Gastroesophageal sphincter (tissue), 3 donors: ENCODE measurements at regions not wholly inside any gene's neighbourhood (a gene's known extent, or its start where the extent isn't known, plus 50 kb on each side); places are given as distances from the start of the nearest gene placed in this dataset.

Experiments used
- EP300 ChIP-seq: sonication (generic); formaldehyde crosslinking; IDR thresholded peaks from one replicate; pipeline ENCODE4 v1.6.1; 2017; ENCODE audit warnings: antibody characterized with exemption, mild to moderate bottlenecking
- TF ChIP-seq, protein P1 (sequence below), 4 experiments: fragments of 200-600 bp in 2 of 4; fragments of 450-650 bp in 2 of 4; sonication (generic) in 1 of 4; IDR thresholded peaks; one replicate each; pipeline ENCODE4 v1.5.1; 2017 to 2019; ENCODE audit warnings: antibody characterized with exemption in 4 of 4, mild to moderate bottlenecking in 2 of 4, moderate library complexity in 2 of 4

DNA sequence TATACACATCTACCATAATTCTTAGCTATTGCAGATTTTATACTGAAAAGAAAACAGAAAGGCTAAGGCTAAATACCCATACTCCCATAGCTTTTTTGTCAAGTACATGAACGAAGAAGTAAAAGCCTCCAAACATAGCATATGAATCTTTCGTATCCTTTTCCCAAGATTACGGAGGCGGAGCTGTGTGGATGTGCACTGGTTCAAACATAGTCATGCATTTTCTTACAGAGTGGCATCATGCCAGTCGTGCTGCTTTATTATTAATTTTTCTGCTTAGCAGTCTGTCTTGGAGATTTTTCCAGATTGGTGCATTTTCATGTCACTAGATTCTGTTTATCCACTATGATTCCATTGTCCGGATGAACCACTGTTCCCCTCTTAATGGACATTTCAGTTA lies 118.7 kb upstream of the RUNX3 start:
- TF ChIP-seq, protein P1, sequence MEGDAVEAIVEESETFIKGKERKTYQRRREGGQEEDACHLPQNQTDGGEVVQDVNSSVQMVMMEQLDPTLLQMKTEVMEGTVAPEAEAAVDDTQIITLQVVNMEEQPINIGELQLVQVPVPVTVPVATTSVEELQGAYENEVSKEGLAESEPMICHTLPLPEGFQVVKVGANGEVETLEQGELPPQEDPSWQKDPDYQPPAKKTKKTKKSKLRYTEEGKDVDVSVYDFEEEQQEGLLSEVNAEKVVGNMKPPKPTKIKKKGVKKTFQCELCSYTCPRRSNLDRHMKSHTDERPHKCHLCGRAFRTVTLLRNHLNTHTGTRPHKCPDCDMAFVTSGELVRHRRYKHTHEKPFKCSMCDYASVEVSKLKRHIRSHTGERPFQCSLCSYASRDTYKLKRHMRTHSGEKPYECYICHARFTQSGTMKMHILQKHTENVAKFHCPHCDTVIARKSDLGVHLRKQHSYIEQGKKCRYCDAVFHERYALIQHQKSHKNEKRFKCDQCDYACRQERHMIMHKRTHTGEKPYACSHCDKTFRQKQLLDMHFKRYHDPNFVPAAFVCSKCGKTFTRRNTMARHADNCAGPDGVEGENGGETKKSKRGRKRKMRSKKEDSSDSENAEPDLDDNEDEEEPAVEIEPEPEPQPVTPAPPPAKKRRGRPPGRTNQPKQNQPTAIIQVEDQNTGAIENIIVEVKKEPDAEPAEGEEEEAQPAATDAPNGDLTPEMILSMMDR (IDR thresholded peaks at IDR 0.05) = no peak
- TF ChIP-seq EP300 = no peak
